Forelimb muscle (tissue), 1 donor: ENCODE measurements at regions not wholly inside any gene's neighbourhood (a gene's known extent, or its start where the extent isn't known, plus 50 kb on each side); places are given as distances from the start of the nearest gene placed in this dataset.

ENCODE experiments used
- DNase-seq: peaks from one replicate; pipeline ENCODE4 v3.0.0-alpha.2; 2013; ENCODE audit warnings: low read depth

- no peak for DNase-seq
Observed at GRCh38 chr1:229091721-229092136, 179.2 kb upstream of the RAB4A start.

DNA sequence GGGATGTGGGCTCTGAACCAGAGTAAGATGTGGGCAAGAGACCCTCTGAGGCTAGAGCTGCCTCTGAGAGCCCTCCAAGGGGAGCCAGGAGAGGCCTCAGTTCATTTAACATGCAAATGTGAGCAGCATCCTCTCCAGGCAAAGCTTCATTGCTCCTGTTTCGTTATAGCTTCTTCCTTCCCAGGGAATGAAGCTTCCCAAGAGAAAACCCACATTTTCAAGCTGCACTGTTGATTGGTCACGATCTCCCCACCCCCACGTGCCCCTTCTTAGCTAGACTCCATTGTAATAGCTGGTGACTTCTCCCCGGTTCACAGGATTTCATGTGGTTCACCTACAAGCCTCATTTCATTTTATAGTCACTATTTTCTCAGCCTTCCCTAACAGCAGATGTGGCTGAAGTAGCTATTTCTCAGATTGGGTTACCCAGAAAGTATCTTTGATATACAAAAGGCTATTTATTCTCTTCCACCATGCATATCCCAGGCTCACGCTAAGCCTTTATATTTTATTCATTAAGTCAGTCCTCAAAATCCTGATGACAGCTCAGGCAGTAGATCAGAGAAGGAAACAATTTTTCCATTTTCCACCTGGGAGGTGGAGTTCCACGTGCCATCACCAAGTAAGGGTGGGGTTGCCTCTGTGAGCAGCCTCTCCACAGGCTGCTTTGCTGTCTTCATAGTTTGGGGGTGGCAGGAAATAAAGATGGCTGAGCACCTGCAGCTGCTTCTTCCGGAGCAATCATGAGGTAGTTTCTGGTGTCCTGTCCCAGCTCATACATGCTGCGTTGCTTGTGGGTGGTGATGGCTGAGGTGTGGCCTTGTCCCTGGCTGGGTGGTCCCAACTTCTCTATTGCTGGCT, 178.3 kb upstream of the RAB4A start:
- no peak for DNase-seq

DNA sequence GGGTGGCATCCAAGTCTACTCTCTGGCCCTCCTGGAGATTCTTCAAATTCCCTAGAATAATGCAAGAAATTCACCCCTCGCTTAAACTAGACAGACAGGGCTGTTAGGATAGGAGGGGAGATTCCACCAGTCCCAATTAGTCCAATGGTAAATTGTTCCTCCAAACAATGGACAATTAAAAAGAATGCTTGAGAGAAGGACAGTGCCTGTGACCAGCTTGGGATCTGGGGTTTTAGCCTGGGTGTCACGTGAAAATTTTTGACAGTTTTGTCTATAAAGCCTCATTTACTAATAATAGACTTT, 177.7 kb upstream of the RAB4A start:
- no peak for DNase-seq

DNA sequence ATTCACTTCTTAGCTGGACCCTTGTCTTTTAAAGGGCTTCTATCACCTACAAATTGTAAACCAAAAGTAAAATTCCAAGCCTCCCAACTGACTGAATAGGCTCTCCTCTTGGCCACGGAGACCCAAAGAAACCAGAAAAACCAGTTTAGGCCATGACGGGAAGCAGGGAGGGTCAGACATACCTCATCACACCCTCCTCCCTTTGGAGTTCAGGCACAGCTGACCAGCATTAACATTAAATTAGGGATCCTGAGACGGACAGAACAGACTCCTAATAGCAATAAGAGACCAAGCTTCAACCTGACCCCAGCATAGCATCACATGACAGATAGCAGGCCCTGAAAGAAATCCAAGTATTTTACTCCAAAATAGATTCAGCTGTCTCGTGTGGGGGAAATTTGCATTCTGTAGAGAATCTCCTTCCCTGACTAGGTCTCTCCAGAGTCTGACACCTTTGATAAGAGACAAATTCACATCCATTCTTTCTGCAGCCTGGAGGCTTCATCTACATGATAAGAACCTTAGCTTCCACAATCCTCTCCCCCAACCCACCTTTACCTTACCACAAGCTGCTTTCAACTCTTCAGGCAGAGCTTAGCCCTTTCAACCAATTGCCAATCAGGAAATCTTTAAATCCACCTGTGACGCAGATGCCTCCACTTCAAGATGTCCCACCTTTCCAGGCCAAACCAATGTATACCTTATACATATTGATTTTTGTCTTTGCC, 177.1 kb upstream of the RAB4A start:
- DNase-seq: no peak

DNA sequence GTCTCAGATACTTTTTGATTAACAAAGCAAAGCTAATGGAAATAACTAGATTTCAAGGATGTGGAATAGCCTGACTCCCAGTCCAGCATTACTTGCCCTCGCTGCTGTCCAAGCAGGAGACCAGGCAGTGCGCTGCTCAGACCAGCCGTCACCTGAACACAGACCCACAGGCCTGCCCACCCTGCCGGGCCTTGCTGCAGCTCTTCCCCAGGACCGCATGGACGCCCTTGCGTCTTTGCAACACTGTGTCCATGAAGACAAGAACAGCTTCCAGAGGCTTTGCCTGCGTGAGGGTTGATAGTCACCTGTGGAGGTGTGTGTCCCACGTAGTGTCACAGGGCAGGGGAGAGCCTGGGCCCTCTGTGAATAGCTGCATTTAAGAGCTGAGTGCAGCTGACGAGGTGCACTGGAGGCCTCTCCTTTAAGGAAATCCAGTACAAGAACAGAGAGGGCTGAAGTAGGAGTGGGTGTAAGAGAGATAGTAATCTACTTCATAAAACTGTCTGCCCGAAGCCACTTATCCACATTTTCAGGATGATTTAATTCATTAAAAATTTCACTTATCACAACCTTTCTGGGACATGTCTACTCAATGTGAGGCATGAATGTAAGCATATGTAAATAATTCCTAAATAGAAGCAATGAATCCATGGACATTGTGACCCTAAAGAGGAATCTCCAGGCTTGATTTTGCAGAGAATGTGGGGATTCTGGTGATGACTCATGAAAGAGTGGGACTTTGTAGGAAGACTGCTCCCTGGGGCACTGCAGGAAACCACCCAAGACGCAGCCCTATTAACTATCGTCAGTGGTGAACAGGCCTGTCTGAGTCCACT, 176.2 kb upstream of the RAB4A start:
- no peak for DNase-seq

GRCh38 chr1:229095325-229095724, 175.6 kb upstream of the RAB4A start:
- no peak for DNase-seq

DNA sequence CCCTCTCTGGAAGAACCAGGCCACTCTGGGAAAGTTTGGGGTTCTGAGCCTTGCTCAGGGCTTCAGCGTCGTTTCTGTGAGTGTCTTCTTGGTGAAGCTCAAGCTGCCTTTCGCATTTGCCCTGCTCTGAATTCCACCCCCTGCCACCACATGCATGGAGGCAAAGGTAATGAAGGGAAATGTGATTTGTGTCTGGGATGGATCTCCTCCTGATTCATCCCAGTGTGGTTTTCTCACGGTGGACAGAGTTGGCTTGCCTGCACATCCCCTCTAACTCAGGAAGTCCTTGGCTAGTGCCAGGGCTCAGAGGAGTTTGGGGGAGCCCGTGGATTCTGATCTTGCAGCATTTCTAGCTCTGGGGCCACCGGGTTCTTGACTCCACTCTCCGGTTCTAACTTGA, 173.6 kb upstream of the RAB4A start:
- no peak for DNase-seq

- DNase-seq: no peak
Observed at GRCh38 chr1:229098361-229098760, 172.6 kb upstream of the RAB4A start.

GRCh38 chr1:229098903-229099578, 171.9 kb upstream of the RAB4A start:
- no peak for DNase-seq

DNA sequence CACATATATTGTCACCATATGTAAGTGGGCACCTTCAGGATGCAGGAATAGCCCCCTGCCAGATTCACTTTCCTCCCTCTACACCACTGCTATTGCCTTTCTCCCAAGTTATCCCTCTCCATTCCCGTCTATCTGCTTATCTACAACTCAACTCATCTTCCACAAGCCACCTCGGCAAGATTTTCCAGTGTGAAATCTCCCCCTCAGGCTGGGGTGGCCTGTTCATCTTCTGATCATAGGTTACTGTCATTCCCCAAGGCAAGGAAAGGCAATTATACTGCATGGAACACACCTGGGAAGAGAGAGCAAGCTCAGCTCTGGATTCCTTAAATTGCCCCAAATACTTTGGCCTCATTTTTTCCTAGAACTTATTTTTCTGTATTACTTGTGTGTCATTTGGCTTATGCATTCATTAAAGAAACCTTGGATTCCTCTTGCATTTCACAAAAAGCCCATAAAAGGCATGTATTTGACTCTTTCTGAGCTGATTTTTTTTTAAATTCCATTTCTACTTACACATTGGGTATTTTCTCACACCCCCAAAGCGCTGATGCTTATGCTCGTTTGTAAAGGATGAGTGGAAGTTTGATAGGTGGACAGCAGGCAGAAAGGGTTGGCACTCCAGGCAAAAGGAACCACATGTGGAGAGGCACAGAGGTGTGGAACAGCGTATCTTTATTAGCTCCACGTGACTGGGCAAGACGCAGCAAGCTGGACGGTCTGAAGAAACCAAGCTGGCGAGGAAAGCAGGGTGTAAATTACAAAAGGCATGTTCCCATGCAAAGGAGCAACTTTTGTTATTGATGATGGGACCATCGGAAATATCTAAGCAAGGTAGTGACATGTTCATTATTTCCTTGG, 169.7 kb upstream of the RAB4A start:
- no peak for DNase-seq

GRCh38 chr1:229102741-229103391, 168.0 kb upstream of the RAB4A start:
- DNase-seq: no peak

GRCh38 chr1:229104654-229105053, 166.3 kb upstream of the RAB4A start:
- DNase-seq: no peak

- DNase-seq: no peak
Observed at GRCh38 chr1:229105109-229105508, 165.8 kb upstream of the RAB4A start.

GRCh38 chr1:229105822-229106525, 164.9 kb upstream of the RAB4A start:
- no peak for DNase-seq

DNA sequence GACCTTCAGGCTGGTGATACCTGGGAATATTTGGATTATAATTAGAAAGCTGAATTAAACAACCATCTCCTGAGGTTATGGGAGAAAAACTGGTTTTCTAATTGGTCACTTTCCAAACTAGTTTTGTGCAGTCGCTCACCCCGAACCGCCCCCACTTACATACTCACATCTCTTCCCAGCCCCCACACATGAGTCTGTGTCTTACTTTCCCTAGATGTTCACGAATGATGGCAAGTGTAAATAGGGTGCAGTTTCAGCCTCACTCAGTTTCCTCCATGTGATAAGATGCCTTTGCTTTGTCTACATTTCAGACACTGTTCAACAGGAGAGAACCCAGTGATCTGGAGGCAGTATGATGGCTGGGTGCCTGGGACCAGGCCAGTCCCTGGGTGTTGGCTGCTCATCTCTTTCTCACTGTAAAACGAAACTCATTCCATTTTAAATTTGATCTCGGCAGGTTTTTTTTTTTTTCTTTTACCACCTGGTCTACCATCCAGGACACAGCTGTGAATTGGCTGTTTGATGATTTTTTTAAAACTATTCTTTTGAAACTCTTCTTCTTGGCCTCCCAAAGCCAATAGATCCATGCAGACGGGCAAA, 164.3 kb upstream of the RAB4A start:
- DNase-seq: no peak

DNA sequence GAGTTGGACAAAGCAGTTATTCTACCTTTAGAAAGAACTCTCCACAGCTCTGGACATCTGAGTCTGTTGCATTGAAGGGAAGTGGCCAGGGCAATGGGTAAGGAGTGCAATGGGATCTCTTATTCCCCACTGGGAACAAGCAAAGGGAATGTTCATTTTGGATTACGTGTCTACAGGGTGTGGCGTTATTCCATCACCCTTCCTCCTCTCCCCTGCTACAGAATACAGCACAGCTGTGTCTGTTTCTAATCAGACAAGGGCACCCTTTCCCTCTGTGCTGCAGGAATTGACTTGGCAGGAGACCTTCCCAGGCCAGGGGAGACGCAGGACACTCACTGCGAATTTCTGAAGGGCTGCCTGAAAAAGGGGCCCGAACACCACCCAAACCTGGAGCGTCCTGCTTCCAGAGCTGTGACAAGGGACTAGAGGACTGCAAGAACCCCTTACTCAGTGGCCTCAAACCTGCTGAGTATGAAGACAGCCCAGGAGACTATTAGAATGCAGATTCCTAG, 163.6 kb upstream of the RAB4A start:
- DNase-seq: no peak

DNA sequence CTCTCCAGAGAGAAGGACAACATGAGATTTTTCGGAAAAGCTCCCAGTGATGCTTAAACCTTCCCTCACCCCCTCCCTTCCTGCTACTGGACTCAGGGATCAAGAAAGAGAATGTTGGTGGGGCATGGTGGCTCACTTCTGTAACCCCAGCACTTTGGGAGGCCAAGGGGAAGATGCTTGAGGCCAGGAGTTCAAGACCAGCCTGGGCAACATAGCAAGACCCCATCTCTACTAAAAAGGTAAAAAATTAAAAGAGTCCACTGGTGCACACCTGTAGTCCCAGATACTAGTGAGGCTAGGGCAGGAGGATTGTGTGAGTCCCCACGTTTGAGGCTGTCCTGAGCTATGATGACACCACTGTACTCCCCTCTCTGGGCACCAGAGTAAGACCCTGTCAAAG, 162.9 kb upstream of the RAB4A start:
- DNase-seq: no peak

GRCh38 chr1:229108598-229109201, 162.2 kb upstream of the RAB4A start:
- no peak for DNase-seq

GRCh38 chr1:229109320-229109761, 161.6 kb upstream of the RAB4A start:
- no peak for DNase-seq
